Neutrophil (primary cell): ENCODE measurements at regions not wholly inside any gene's neighbourhood (a gene's known extent, or its start where the extent isn't known, plus 50 kb on each side); places are given as distances from the start of the nearest gene placed in this dataset.

Experiments
- H3K27ac ChIP-seq: fragments of 200-600 bp; sonication (generic); 2 replicates; pipeline ENCODE4 v1.5.1; 2016; ENCODE audit warnings: mild to moderate bottlenecking, moderate library complexity
- H3K27me3 ChIP-seq: fragments of 200-600 bp; sonication (generic); 2 replicates; pipeline ENCODE4 v1.6.0; 2016; ENCODE audit warnings: mild to moderate bottlenecking
- H3K36me3 ChIP-seq: fragments of 200-600 bp; sonication (generic); 2 replicates; pipeline ENCODE4 v1.5.1; 2017
- H3K4me1 ChIP-seq, 2 experiments: fragments of 200-600 bp in 1 of 2; sonication (generic) in 1 of 2; 1 replicate in 1 of 2; 2 replicates in 1 of 2; pipeline versions ENCODE4 v1.5.1 to v1.6.1; 2013 to 2016; ENCODE audit warnings: low read depth in 1 of 2, low read length in 1 of 2, mild to moderate bottlenecking in 1 of 2, moderate library complexity in 1 of 2; ENCODE audit not compliant: control insufficient read depth in 1 of 2, insufficient read depth in 1 of 2
- H3K4me3 ChIP-seq, 2 experiments: fragments of 200-600 bp in 1 of 2; sonication (generic) in 1 of 2; 1 replicate in 1 of 2; 2 replicates in 1 of 2; pipeline ENCODE4 v1.5.1; 2013 to 2016; ENCODE audit warnings: low read depth in 1 of 2, low read length in 1 of 2, mild to moderate bottlenecking in 1 of 2, moderate library complexity in 1 of 2
- H3K9me3 ChIP-seq: fragments of 200-600 bp; sonication (generic); 2 replicates; pipeline ENCODE4 v1.5.1; 2016
- TF ChIP-seq, protein P1 (sequence below): fragments of 200-600 bp; sonication (generic); IDR thresholded peaks from 2 replicates; pipeline ENCODE4 v1.5.1; 2016; ENCODE audit warnings: antibody characterized with exemption

DNA sequence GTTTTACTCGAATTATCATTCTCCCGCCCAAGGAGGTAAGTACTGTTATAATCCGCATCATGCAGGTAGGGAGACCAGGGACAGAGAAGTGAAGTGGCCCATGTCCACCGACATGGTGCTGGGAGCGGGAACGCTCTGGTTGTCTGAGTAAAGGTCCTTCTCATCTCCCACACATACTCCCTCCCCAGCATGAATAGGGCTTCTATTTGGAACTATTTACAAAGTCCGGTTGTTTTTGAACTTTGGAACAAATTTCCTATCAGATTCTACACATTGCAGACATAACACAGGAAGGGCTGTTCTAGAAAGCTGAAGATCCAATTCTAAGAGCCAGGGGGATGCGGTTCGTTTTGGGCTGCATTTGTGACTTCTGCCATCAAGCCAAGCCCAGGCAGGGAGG lies 94.8 kb upstream of the TLE3 start:
- H3K27me3 ChIP-seq = no peaks in the 10 kb centered on the region
- H3K36me3 ChIP-seq = no peaks in the 10 kb centered on the region
- no peaks in the 10 kb centered on the region for H3K4me1 ChIP-seq
- H3K27ac ChIP-seq = no peak overlapping the region
- TF ChIP-seq, protein P1, sequence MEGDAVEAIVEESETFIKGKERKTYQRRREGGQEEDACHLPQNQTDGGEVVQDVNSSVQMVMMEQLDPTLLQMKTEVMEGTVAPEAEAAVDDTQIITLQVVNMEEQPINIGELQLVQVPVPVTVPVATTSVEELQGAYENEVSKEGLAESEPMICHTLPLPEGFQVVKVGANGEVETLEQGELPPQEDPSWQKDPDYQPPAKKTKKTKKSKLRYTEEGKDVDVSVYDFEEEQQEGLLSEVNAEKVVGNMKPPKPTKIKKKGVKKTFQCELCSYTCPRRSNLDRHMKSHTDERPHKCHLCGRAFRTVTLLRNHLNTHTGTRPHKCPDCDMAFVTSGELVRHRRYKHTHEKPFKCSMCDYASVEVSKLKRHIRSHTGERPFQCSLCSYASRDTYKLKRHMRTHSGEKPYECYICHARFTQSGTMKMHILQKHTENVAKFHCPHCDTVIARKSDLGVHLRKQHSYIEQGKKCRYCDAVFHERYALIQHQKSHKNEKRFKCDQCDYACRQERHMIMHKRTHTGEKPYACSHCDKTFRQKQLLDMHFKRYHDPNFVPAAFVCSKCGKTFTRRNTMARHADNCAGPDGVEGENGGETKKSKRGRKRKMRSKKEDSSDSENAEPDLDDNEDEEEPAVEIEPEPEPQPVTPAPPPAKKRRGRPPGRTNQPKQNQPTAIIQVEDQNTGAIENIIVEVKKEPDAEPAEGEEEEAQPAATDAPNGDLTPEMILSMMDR = no peak
- H3K9me3 ChIP-seq = no peaks in the 10 kb centered on the region
- H3K4me3 ChIP-seq = no peak overlapping the region

DNA sequence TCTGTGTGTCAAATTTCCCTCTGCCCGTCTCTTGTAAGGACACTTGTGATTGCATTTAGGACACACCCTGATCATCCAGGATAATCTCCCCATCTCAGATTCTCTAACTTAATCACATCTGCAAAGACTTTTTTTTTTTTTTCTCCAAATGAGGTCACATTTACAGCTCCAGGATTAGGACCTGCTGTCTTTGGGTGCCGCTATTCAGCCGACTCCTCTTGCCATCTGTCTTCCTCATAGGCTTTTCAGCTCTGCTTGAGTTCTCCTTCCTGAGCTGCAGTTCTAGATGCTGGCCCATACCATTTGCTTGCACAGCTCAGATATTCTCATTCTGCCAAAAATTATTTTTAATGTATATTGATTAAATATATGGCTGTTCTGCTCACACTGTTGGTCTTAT lies 94.3 kb upstream of the TLE3 start:
- TF ChIP-seq, protein P1 = no peak
- Histone ChIP-seq H3K36me3 (no peaks in the 10 kb centered on the region), H3K27me3 (no peaks in the 10 kb centered on the region)

DNA sequence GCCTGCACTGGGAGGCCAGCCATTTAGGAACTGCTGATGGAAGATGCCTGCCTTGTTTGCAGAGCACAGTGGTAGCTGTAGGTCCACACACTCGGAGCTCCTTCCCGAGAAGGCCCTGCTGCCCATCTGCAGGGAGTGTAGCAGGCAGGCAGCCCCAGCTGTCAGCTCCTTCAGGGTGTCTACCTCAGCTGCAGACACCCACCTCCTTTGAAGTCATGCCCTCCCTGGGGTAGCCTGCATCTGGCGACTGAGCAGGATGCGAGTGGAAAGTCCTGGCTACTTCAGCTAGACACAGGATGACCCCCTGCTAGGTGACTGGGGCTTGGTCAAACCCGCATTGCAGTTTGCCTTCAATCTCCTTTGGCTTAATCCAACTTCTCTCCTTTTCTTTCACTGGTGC lies 93.2 kb upstream of the TLE3 start:
- TF ChIP-seq, protein P1 = no peak
- no peaks in the 10 kb centered on the region for H3K4me1 ChIP-seq
- no peaks in the 10 kb centered on the region for H3K27me3 ChIP-seq
- H3K9me3 ChIP-seq = no peaks in the 10 kb centered on the region
- H3K27ac ChIP-seq = no peak overlapping the region
- H3K36me3 ChIP-seq = no peaks in the 10 kb centered on the region
- no peak overlapping the region for H3K4me3 ChIP-seq

More for the DNA sequence above, 94.3 kb upstream of the TLE3 start:
- no peaks in the 10 kb centered on the region for H3K4me1 ChIP-seq
- H3K4me3 ChIP-seq = no peak overlapping the region
- no peaks in the 10 kb centered on the region for H3K9me3 ChIP-seq
- no peak overlapping the region for H3K27ac ChIP-seq

DNA sequence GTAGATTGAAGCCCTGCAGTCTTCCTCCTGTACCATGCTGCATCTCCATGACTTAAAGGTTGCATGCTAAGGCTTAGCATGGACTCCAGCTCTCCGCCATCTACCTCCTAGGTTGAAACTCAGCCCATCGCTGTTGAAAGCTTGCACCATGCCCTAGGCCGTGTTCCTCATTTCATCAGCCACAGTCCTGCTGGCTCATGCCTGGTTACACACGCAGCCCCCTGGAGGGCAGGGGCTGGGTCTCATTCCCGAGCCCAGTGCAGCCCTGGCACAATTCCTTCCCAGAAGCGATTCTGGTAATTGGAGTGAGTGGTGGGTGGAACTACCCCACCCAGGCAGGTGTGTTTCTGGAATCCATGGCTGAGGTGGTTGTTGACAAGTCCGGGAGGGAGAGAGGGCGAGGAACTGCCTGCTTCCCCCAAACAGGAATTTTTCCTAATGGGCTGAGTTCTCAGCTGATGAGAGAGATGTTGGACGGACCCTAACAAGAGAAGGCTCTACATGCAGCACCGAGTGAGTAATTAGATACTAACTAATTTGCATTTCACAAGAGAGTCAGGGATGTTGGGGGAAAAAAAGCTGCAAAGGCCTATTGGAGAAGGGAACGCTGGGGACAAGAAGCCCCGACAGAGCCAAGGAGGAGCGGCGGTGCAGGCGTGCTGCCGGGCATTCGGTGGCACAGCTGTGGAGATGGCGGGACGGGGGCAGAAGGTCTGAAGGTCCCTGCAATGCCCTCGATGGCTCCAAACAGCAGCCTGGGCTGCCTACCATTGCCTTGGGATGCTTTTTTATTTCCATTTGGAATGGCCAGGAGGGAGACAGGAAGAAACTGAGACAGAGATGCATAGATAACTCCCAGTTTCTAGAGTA lies 92.3 kb upstream of the TLE3 start:
- no peaks in the 10 kb centered on the region for H3K9me3 ChIP-seq
- TF ChIP-seq, protein P1 = no peak
- H3K4me3 ChIP-seq = no peak overlapping the region
- no peaks in the 10 kb centered on the region for H3K4me1 ChIP-seq
- no peaks in the 10 kb centered on the region for H3K36me3 ChIP-seq
- no peak overlapping the region for H3K27ac ChIP-seq
- no peaks in the 10 kb centered on the region for H3K27me3 ChIP-seq

DNA sequence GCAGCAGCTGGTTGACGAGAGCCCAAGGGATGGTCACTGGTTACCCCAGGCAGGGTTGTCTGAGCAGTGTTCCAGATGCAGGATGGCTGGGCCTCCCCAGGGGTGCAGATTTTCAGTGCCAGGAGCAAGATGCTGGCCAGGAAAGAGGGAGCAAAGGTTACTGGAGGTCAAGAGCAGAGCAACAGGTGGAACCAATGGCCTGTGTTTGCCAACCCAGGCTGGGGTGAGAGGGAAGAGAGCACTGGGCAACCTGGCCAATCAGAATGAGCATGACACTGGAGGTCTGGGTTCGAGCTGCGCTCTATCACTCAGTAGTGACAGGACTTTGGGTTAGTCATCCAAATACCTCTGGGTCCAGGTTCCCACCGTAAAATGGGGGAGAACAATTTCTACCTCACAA lies 90.6 kb upstream of the TLE3 start:
- Histone ChIP-seq H3K36me3 (no peaks in the 10 kb centered on the region), H3K27ac (no peak overlapping the region), H3K4me1 (no peaks in the 10 kb centered on the region), H3K27me3 (no peaks in the 10 kb centered on the region), H3K4me3 (no peak overlapping the region), H3K9me3 (no peaks in the 10 kb centered on the region)
- TF ChIP-seq, protein P1 = no peak
